GM21529 (cell line): ENCODE measurements at regions not wholly inside any gene's neighbourhood (a gene's known extent, or its start where the extent isn't known, plus 50 kb on each side); places are given as distances from the start of the nearest gene placed in this dataset.

ENCODE experiments used
- ATAC-seq: cut with Tn5 transposase; IDR thresholded peaks from one replicate; pipeline ENCODE4 v1.9.1; 2021; ENCODE audit not compliant: unreplicated experiment

- ATAC-seq = no peak
Observed at GRCh38 chr16:51630076-51630475, 479.0 kb upstream of the SALL1 start.

GRCh38 chr16:51629576-51629975, 478.5 kb upstream of the SALL1 start:
- no peak for ATAC-seq

- no peak for ATAC-seq
Observed at GRCh38 chr16:51624080-51624775, 473.2 kb upstream of the SALL1 start.

- ATAC-seq = no peak
Observed at GRCh38 chr16:51621610-51622009, 470.5 kb upstream of the SALL1 start.

GRCh38 chr16:51615141-51615540, 464.1 kb upstream of the SALL1 start:
- no peak for ATAC-seq

- ATAC-seq = no peak
Observed at GRCh38 chr16:51607201-51607651, 456.2 kb upstream of the SALL1 start.

GRCh38 chr16:51596247-51596646, 445.2 kb upstream of the SALL1 start:
- ATAC-seq = no peak

- no peak for ATAC-seq
Observed at GRCh38 chr16:51592535-51593300, 441.6 kb upstream of the SALL1 start.

GRCh38 chr16:51592001-51592501, 441.0 kb upstream of the SALL1 start:
- ATAC-seq = no peak

- ATAC-seq = no peak
Observed at GRCh38 chr16:51591480-51591879, 440.4 kb upstream of the SALL1 start.

GRCh38 chr16:51579652-51580360, 428.7 kb upstream of the SALL1 start:
- ATAC-seq = no peak

- peak; percentile 49 for ATAC-seq
Observed at GRCh38 chr16:51577621-51578303, 426.7 kb upstream of the SALL1 start.

GRCh38 chr16:51576498-51577195, 425.6 kb upstream of the SALL1 start:
- no peak for ATAC-seq

- no peak for ATAC-seq
Observed at GRCh38 chr16:51573191-51573590, 422.1 kb upstream of the SALL1 start.

GRCh38 chr16:51569203-51569931, 418.3 kb upstream of the SALL1 start:
- ATAC-seq = peak; percentile 76

GRCh38 chr16:51567911-51568310, 416.8 kb upstream of the SALL1 start:
- no peak for ATAC-seq

- peak; percentile 70 for ATAC-seq
Observed at GRCh38 chr16:51565184-51565583, 414.1 kb upstream of the SALL1 start.

- no peak for ATAC-seq
Observed at GRCh38 chr16:51562891-51563290, 411.8 kb upstream of the SALL1 start.

GRCh38 chr16:51559901-51560300, 408.8 kb upstream of the SALL1 start:
- no peak for ATAC-seq

GRCh38 chr16:51557670-51558069, 406.6 kb upstream of the SALL1 start:
- no peak for ATAC-seq
